ENCODE measurements at regions not wholly inside any gene's neighbourhood (a gene's known extent, or its start where the extent isn't known, plus 50 kb on each side); places are given as distances from the start of the nearest gene placed in this dataset.

GRCh38 chr3:68441054-68441453, 491.3 kb downstream of the TAFA4 start:
- Histone ChIP-seq H3K14ac (ENCODE audit: insufficient read length) (no peak overlapping the region), H3K4ac (replicated peaks; ENCODE audit: insufficient read length, low read depth, low read length) (no peak overlapping the region), H3K9ac (replicated peaks in 1 of 4; ENCODE audit: extremely low read depth in 1 of 4, low read depth in 3 of 4, low read length in 3 of 4) (no peak overlapping the region), H3K4me2 (ENCODE audit: insufficient read depth in 1 of 2, low read depth in 2 of 2, low read length in 2 of 2) (no peak overlapping the region), H3K4me3 (ENCODE audit: extremely low read depth in 1 of 4, insufficient read depth in 2 of 4, low read depth in 3 of 4, low read length in 4 of 4) (no peak overlapping the region), H4K20me1 (replicated peaks in 1 of 2; ENCODE audit: control insufficient read depth in 1 of 2, insufficient read depth in 2 of 2, low read length in 2 of 2) (no peaks in the 10 kb centered on the region), H4K91ac (replicated peaks; ENCODE audit: insufficient read length, low read length) (no peak overlapping the region), H3K79me2 (ENCODE audit: control insufficient read depth in 1 of 2, insufficient read depth in 2 of 2, low read length in 2 of 2) (no peaks in the 10 kb centered on the region), H2AFZ (ENCODE audit: low read length) (no peak overlapping the region), H3K36me3 (ENCODE audit: control insufficient read depth in 2 of 4, insufficient read depth in 4 of 4, low read length in 3 of 4) (no peaks in the 10 kb centered on the region), H3K27ac (ENCODE audit: low read depth, low read length) (no peak overlapping the region), H3K18ac (ENCODE audit: extremely low read depth, low read length) (no peak overlapping the region), H3K23me2 (ENCODE audit: low read depth, low read length) (no peaks in the 10 kb centered on the region), H2BK15ac (ENCODE audit: low read length) (no peak overlapping the region), H3K56ac (replicated peaks; ENCODE audit: insufficient read length, low read depth, low read length) (no peak overlapping the region), H2BK20ac (ENCODE audit: low read length) (no peak overlapping the region), H4K8ac (ENCODE audit: extremely low read depth, insufficient read depth, low read length) (no peak overlapping the region), H2AK5ac (ENCODE audit: low read depth, low read length) (no peak overlapping the region), H3K27me3 (replicated peaks in 1 of 4; ENCODE audit: control insufficient read depth in 3 of 4, extremely low read depth in 1 of 4, insufficient read depth in 3 of 4, low read length in 3 of 4) (no peaks in the 10 kb centered on the region), H2BK120ac (replicated peaks; ENCODE audit: low read depth, low read length) (no peak overlapping the region), H2BK12ac (ENCODE audit: low read depth, low read length) (no peak overlapping the region), H4K5ac (ENCODE audit: insufficient read length, low read depth, low read length) (no peak overlapping the region), H3K9me3 (ENCODE audit: insufficient read depth in 2 of 2, low read depth in 1 of 2, low read length in 1 of 2) (peaks cover 3 to 7% of the 10 kb centered on the region in 2 experiments; a peak in 2 of 4 replicates), H3K4me1 (replicated peaks in 1 of 4; ENCODE audit: control insufficient read depth in 3 of 4, insufficient read depth in 4 of 4, low read length in 3 of 4) (peaks cover 0 to 3% (median 0%) of the 10 kb centered on the region in 4 experiments; a peak in 1 of 7 replicates), H3K79me1 (ENCODE audit: low read depth, low read length) (no peaks in the 10 kb centered on the region), H3K23ac (ENCODE audit: insufficient read length) (no peak overlapping the region), H2BK5ac (ENCODE audit: low read depth, low read length) (no peak overlapping the region)
- 100% methylated on average over 1 of the region's 1 CpG; no CpG with 5 or more reads in 1 of the 2 experiments for WGBS, 2 experiments (ENCODE audit: extremely low coverage in 1 of 2, insufficient coverage in 1 of 2, insufficient read length in 1 of 2, insufficient replicate concordance in 2 of 2, low coverage in 1 of 2, low lambda C conversion rate in 2 of 2, missing lambda C conversion rate in 1 of 2)
- CTCF ChIA-PET (ENCODE audit: partially characterized antibody) = no interaction called here
- POLR2A ChIA-PET (ENCODE audit: partially characterized antibody) = no interaction called here
- no peak for FAIRE-seq
- no peak for TF ChIP-seq RNF2 (IDR thresholded peaks at IDR 0.05; ENCODE audit: borderline replicate concordance, low read depth, low read length, missing control alignments, poor library complexity, severe bottlenecking)
- no peak for TF ChIP-seq SP1 (IDR thresholded peaks at IDR 0.05; ENCODE audit: low read depth, low read length)
- no peak for TF ChIP-seq JUN (IDR thresholded peaks at IDR 0.05; ENCODE audit: low read depth, low read length)
- no peak for TF ChIP-seq TAF7 (optimal IDR thresholded peaks at IDR 0.05; ENCODE audit: borderline replicate concordance, low read depth, low read length)
- TF ChIP-seq KDM4A (IDR thresholded peaks at IDR 0.05; ENCODE audit: low read depth, low read length, severe bottlenecking) = no peak
- DNase-seq (ENCODE audit: low read depth in 1 of 2, low spot score in 2 of 2) = no peak
